HEK293 (cell line): ENCODE measurements at regions not wholly inside any gene's neighbourhood (a gene's known extent, or its start where the extent isn't known, plus 50 kb on each side); places are given as distances from the start of the nearest gene placed in this dataset.

Source experiments
- ZSCAN30 ChIP-seq: fragments of 450-650 bp; IDR thresholded peaks from 2 replicates; pipeline ENCODE4 v1.5.1; 2018; ENCODE audit warnings: missing biosample characterization, mild to moderate bottlenecking, missing genetic modification characterization, moderate library complexity
- TF ChIP-seq, protein P1 (sequence below): fragments of 450-650 bp; formaldehyde crosslinking; IDR thresholded peaks from 2 replicates; pipeline ENCODE4 v1.5.1; 2016; ENCODE audit warnings: missing biosample characterization, missing genetic modification characterization
- TF ChIP-seq, protein P2 (sequence below): fragments of 450-650 bp; formaldehyde crosslinking; IDR thresholded peaks from 2 replicates; pipeline ENCODE4 v1.5.1; 2016; ENCODE audit warnings: missing biosample characterization, missing genetic modification characterization
- TF ChIP-seq, protein P3 (sequence below): fragments of 450-650 bp; IDR thresholded peaks from 2 replicates; pipeline ENCODE4 v1.5.1; 2018; ENCODE audit warnings: missing biosample characterization, mild to moderate bottlenecking, missing genetic modification characterization

DNA sequence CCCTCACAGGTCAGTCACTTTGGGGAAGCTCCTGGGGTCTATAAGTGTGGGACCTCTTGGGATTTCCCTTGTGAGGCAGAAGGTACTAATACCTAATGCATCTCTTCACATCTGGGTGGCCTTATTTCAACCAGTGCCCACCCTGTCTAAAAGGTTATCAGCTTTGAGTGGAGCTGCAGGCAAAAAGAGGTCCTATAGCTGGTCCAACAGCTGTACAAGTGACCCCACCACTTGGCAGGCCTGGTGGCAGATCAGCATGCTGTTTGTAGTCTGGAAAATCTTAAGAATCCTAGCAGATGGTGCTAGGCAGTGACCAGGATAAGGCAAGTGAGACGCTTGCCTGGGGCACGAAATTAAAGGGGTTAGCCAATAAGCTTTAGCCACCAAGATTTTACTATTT, 51.6 kb upstream of the GTSF1L start:
- TF ChIP-seq, protein P1, sequence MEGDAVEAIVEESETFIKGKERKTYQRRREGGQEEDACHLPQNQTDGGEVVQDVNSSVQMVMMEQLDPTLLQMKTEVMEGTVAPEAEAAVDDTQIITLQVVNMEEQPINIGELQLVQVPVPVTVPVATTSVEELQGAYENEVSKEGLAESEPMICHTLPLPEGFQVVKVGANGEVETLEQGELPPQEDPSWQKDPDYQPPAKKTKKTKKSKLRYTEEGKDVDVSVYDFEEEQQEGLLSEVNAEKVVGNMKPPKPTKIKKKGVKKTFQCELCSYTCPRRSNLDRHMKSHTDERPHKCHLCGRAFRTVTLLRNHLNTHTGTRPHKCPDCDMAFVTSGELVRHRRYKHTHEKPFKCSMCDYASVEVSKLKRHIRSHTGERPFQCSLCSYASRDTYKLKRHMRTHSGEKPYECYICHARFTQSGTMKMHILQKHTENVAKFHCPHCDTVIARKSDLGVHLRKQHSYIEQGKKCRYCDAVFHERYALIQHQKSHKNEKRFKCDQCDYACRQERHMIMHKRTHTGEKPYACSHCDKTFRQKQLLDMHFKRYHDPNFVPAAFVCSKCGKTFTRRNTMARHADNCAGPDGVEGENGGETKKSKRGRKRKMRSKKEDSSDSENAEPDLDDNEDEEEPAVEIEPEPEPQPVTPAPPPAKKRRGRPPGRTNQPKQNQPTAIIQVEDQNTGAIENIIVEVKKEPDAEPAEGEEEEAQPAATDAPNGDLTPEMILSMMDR (tag by site-specific recombination): no peak
- TF ChIP-seq, protein P2, sequence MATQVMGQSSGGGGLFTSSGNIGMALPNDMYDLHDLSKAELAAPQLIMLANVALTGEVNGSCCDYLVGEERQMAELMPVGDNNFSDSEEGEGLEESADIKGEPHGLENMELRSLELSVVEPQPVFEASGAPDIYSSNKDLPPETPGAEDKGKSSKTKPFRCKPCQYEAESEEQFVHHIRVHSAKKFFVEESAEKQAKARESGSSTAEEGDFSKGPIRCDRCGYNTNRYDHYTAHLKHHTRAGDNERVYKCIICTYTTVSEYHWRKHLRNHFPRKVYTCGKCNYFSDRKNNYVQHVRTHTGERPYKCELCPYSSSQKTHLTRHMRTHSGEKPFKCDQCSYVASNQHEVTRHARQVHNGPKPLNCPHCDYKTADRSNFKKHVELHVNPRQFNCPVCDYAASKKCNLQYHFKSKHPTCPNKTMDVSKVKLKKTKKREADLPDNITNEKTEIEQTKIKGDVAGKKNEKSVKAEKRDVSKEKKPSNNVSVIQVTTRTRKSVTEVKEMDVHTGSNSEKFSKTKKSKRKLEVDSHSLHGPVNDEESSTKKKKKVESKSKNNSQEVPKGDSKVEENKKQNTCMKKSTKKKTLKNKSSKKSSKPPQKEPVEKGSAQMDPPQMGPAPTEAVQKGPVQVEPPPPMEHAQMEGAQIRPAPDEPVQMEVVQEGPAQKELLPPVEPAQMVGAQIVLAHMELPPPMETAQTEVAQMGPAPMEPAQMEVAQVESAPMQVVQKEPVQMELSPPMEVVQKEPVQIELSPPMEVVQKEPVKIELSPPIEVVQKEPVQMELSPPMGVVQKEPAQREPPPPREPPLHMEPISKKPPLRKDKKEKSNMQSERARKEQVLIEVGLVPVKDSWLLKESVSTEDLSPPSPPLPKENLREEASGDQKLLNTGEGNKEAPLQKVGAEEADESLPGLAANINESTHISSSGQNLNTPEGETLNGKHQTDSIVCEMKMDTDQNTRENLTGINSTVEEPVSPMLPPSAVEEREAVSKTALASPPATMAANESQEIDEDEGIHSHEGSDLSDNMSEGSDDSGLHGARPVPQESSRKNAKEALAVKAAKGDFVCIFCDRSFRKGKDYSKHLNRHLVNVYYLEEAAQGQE (tag by site-specific recombination): no peak
- TF ChIP-seq, protein P3, sequence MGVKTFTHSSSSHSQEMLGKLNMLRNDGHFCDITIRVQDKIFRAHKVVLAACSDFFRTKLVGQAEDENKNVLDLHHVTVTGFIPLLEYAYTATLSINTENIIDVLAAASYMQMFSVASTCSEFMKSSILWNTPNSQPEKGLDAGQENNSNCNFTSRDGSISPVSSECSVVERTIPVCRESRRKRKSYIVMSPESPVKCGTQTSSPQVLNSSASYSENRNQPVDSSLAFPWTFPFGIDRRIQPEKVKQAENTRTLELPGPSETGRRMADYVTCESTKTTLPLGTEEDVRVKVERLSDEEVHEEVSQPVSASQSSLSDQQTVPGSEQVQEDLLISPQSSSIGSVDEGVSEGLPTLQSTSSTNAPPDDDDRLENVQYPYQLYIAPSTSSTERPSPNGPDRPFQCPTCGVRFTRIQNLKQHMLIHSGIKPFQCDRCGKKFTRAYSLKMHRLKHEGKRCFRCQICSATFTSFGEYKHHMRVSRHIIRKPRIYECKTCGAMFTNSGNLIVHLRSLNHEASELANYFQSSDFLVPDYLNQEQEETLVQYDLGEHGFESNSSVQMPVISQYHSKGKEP (tag by site-specific recombination): no peak
- no peak for TF ChIP-seq ZSCAN30 (tag by site-specific recombination)
